ENCODE measurements at regions not wholly inside any gene's neighbourhood (a gene's known extent, or its start where the extent isn't known, plus 50 kb on each side); places are given as distances from the start of the nearest gene placed in this dataset.
"Not testable (repeated sequence)": the region's sequence is repeated elsewhere in the genome, so short reads cannot be mapped to it uniquely, and the experiment has no call there.

GRCh38 chrX:109920868-109921267 is 82.0 kb upstream of the TMEM164 start:
- in situ Hi-C loops (cut with HindIII; ENCODE audit: low pct_ligation_motif_present, low pct_unique_long_range_greater_than_20kb, low sequenced_read_pairs): no loop called here
- DNase-seq: no peak

- no peak for DNase-seq
- in situ Hi-C loops (cut with HindIII; ENCODE audit: low pct_ligation_motif_present, low pct_unique_long_range_greater_than_20kb, low sequenced_read_pairs): no loop called here
Observed at GRCh38 chrX:109922190-109922589, 80.7 kb upstream of the TMEM164 start.

DNA sequence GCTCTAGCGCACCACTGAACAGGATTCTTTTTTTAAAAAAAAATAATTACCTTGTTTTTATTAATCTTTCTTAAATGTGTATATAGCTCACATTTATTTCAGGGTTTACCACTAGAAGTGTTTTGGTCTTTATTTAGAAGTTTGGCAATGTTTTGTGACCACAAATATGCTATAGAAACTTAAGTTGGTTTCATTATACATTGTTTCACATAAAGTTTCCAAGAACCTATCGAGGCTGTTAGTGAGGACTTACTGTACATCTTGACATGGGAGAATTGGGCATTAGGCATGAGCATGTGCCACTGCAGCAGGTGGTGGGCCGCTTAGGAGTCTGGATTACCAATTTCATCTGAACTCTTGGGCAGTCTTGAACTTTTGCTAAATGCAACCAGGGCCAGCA is 77.9 kb upstream of the TMEM164 start:
- DNase-seq; in situ Hi-C loops (cut with HindIII; ENCODE audit: low pct_ligation_motif_present, low pct_unique_long_range_greater_than_20kb, low sequenced_read_pairs): not testable (repeated sequence)

GRCh38 chrX:109925656-109926055 is 77.3 kb upstream of the TMEM164 start:
- in situ Hi-C loops (cut with HindIII; ENCODE audit: low pct_ligation_motif_present, low pct_unique_long_range_greater_than_20kb, low sequenced_read_pairs): no loop called here
- no peak for DNase-seq

DNA sequence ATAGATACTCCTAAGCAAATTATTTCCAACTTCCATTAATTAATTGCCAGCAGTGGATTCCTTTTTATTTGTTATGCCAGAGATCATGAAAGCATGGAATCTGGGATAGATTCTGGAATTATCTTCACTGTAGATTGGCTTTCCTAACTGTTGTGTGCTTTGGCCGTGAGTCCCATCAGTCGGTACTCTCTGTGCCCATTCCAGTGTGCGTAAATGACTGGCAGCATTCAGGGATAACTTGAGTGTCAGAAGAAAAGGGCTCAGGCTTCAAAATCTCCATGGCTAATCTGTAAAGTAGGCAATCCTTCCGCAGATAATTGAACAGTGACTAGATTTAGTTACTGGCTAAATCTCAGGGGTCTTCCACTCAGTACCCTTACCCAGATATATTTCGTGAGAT is 76.8 kb upstream of the TMEM164 start:
- DNase-seq: no peak
- in situ Hi-C loops (cut with HindIII; ENCODE audit: low pct_ligation_motif_present, low pct_unique_long_range_greater_than_20kb, low sequenced_read_pairs): no loop called here

- in situ Hi-C loops (cut with HindIII; ENCODE audit: low pct_ligation_motif_present, low pct_unique_long_range_greater_than_20kb, low sequenced_read_pairs): no loop called here
- no peak for DNase-seq
Observed at GRCh38 chrX:109926743-109927662, 75.9 kb upstream of the TMEM164 start.

DNA sequence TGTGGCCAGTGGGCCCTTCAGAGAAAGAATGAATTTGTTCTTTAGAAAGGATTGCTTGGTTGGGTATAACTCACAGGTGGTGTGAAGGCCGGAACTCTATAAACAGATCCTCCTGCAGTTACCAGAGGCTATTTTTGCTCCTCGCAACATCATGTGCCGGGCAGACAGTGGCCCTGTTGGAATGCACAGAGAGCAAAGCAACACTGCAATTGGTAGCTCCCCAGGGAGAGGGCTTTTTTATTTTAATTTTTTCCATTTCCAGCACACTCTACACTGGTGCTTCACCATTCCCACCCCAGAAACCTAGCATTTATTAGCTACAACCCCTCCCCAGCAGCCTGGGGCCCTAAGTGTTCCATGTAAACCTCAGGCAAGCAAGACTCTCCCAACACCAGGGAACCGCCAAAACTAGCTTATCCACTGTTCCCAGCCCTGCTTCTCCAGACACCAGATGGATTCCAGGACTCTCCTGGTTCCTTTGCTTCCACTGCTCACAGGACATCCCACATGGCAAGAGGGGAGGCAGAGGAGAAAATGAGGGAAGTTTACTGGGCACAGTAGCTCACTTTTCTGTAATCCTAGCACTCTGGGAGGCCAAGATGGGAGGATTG is 75.1 kb upstream of the TMEM164 start:
- in situ Hi-C loops (cut with HindIII; ENCODE audit: low pct_ligation_motif_present, low pct_unique_long_range_greater_than_20kb, low sequenced_read_pairs): no loop called here
- DNase-seq: no peak

DNA sequence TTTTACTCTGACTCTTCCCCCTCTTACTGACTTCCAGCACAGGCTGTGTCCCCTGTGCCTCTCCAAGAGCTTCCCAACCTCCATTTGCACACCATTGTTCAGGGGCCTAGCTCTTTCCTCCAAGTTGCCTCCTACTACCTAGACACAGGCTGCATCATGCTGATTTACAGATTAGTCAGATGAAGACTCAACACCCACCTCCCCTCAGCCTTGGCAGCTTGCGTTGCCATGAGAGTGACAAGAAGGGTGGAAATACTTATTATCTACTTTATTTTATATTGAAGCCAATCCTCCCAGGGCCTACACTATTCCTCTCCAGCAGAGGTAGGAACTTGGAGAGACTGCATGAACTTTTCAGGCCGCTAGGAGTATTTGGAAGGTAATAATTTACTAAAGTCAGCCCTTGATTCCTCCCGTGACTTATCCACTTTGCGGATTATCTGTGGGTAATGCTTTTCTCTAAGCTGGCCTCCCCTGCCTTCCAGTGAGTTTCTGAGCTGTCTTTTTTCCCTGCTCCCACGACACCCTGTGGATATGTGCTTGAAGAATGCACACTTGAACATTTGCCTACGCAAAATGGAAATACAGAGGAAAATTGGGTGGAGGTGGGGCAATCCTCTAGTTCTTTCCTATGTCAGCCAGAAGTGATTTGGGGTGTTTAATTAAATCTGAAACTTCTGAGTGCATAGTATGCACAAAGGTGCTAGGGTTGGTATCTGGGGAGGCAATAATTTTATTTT is 74.1 kb upstream of the TMEM164 start:
- DNase-seq: no peak
- in situ Hi-C loops (cut with HindIII; ENCODE audit: low pct_ligation_motif_present, low pct_unique_long_range_greater_than_20kb, low sequenced_read_pairs): no loop called here

- no peak for DNase-seq
- in situ Hi-C loops (cut with HindIII; ENCODE audit: low pct_ligation_motif_present, low pct_unique_long_range_greater_than_20kb, low sequenced_read_pairs): no loop called here
Observed at GRCh38 chrX:109931677-109932076, 71.2 kb upstream of the TMEM164 start.

DNA sequence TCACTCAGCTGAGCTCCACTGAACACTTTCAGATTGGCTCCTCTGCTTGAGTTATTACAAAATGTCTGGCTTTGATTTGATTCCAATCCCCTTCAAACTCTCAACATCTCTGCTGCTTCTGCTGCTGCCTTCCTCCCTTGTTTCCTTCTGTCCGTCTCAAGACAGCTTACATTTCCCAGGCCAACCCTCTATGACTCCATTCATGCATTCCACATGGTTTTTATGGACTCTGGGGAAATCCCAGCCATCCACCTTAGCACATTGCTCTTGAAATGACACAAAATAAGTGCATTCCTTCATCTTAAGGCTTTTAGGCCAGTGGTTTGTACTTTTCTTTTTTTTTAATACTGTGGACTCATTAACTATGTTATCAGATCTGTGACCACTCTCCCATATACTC is 68.5 kb upstream of the TMEM164 start:
- in situ Hi-C loops (cut with HindIII; ENCODE audit: low pct_ligation_motif_present, low pct_unique_long_range_greater_than_20kb, low sequenced_read_pairs): no loop called here
- DNase-seq: no peak

DNA sequence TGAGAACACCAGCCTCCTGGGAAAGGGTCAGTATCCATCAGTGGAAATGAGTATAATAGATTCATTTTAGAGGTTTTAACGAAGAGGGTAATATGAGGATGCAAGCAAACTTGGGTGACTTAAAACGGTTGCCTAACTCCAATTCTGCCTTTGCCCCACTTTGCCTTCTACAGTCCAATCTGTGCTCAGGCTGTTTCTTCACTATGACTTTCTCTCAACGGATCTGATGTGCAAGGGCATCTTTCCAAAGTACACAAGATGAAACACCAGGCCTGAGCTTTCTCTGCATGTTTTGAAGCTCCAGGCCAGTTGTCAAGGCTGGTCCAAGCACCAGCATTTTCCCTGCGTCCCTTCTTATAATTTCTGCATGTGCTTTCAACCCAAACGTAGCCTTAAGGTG is 68.0 kb upstream of the TMEM164 start:
- no peak for DNase-seq
- in situ Hi-C loops (cut with HindIII; ENCODE audit: low pct_ligation_motif_present, low pct_unique_long_range_greater_than_20kb, low sequenced_read_pairs): no loop called here

GRCh38 chrX:109936114-109936513 is 66.8 kb upstream of the TMEM164 start:
- in situ Hi-C loops (cut with HindIII; ENCODE audit: low pct_ligation_motif_present, low pct_unique_long_range_greater_than_20kb, low sequenced_read_pairs): no loop called here

GRCh38 chrX:109936598-109936997 is 66.3 kb upstream of the TMEM164 start:
- in situ Hi-C loops (cut with HindIII; ENCODE audit: low pct_ligation_motif_present, low pct_unique_long_range_greater_than_20kb, low sequenced_read_pairs): no loop called here
- DNase-seq: no peak

More at GRCh38 chrX:109936114-109936513, 66.8 kb upstream of the TMEM164 start:
- no peak for DNase-seq

- no peak for DNase-seq
- in situ Hi-C loops (cut with HindIII; ENCODE audit: low pct_ligation_motif_present, low pct_unique_long_range_greater_than_20kb, low sequenced_read_pairs): no loop called here
Observed at GRCh38 chrX:109939498-109939897, 63.4 kb upstream of the TMEM164 start.

DNA sequence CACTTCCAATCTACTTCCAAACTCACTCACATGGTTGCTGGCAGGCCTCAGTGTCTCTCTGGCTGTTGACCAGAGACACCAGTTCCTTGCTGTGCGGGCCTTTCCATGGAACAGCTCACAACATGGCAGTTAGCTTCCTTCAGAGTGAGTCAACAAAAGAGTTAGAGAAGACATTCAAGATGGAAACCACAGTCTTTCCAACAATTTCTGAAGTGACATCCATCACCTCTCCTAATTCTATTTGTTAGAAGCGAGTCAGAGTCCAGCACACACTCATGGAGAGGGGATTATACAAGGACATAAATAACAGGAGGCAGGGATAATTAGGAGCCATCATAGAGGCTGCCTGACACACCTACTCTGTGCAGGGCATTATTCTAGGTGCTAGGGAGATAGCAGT is 62.5 kb upstream of the TMEM164 start:
- no peak for DNase-seq
- in situ Hi-C loops (cut with HindIII; ENCODE audit: low pct_ligation_motif_present, low pct_unique_long_range_greater_than_20kb, low sequenced_read_pairs): no loop called here

DNA sequence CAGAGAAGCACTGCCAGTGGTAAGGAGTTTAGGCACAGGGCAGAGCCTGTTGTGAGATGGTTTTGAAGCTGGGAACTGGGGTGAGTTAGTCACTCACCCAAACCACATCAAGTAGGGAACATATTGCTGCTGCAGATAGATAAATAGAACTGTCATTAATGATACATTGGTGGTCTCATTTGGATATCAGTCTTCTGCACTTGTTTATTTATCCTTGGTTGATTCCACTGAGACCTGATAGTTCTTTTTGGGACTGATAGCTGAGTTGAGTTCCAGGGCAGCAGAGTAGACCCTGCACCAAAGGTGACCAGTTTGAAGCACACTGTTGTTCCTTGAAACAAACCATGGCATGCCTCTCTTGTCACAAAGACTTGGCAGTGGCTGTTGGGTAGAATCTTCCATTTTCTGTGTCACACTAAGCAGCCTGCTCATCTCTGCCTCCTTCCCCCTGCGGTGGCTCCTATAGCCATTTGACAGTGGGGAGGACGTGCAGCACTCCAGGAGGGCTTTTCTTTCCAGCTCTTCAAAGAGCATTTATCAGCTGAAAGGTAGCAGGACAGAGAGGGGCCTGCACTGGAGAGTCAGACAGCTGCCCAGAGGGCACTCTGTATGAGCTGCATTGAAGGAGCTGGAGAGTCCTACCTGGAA is 59.7 kb upstream of the TMEM164 start:
- in situ Hi-C loops (cut with HindIII; ENCODE audit: low pct_ligation_motif_present, low pct_unique_long_range_greater_than_20kb, low sequenced_read_pairs): no loop called here
- DNase-seq: no peak

- in situ Hi-C loops (cut with HindIII; ENCODE audit: low pct_ligation_motif_present, low pct_unique_long_range_greater_than_20kb, low sequenced_read_pairs): no loop called here
- DNase-seq: no peak
Observed at GRCh38 chrX:109943740-109944092, 59.2 kb upstream of the TMEM164 start.

DNA sequence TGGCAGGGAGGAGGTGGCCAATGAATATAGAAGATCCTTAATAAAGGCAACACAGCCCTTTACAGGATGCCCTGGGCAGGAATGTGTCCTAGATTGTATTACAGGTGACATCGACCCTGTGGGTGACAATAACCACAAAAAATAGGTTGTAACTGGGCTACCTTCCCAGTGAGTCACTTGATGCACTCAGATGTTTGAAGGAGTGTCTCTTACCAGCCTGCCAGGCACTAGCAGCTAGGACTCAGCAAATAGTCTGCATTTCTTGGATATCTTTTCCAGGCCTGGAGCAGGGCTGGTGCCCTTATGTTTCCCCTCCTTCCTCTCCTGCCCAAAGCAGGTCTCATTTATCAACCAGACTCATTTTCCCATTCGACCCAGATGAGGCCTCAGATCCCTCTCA is 50.9 kb upstream of the TMEM164 start:
- in situ Hi-C loops (cut with HindIII; ENCODE audit: low pct_ligation_motif_present, low pct_unique_long_range_greater_than_20kb, low sequenced_read_pairs): no loop called here
- no peak for DNase-seq
